Fibroblast of skin of left biceps (primary cell): ENCODE measurements at regions not wholly inside any gene's neighbourhood (a gene's known extent, or its start where the extent isn't known, plus 50 kb on each side); places are given as distances from the start of the nearest gene placed in this dataset.
"Not testable (repeated sequence)": the region's sequence is repeated elsewhere in the genome, so short reads cannot be mapped to it uniquely, and the experiment has no call there.

Experiments used
- DNase-seq, 2 experiments: peaks; one replicate each; pipeline ENCODE4 v3.0.0-alpha.2; 2013; ENCODE audit warnings: low read depth in 2 of 2

- DNase-seq = no peak
These were observed 147.8 kb upstream of the SLC24A2 start for GRCh38 chr9:19936598-19936997.

- DNase-seq = no peak
These were observed 146.6 kb upstream of the SLC24A2 start for GRCh38 chr9:19935422-19935821.

- DNase-seq = peak in 1 of 2 experiments; percentile 4
These were observed 145.5 kb upstream of the SLC24A2 start for GRCh38 chr9:19934301-19934871.

GRCh38 chr9:19931098-19931890 lies 142.5 kb upstream of the SLC24A2 start:
- no peak for DNase-seq

GRCh38 chr9:19927560-19927959 lies 138.7 kb upstream of the SLC24A2 start:
- DNase-seq = no peak

GRCh38 chr9:19926774-19927173 lies 137.9 kb upstream of the SLC24A2 start:
- DNase-seq = no peak

- peak; percentile 31 to 33 for DNase-seq
These were observed 137.1 kb upstream of the SLC24A2 start for GRCh38 chr9:19925674-19926503.

- DNase-seq = no peak
These were observed 135.2 kb upstream of the SLC24A2 start for GRCh38 chr9:19924080-19924479.

- peak; percentile 31 to 32 for DNase-seq
These were observed 133.8 kb upstream of the SLC24A2 start for GRCh38 chr9:19922476-19923118.

- no peak for DNase-seq
These were observed 131.6 kb upstream of the SLC24A2 start for GRCh38 chr9:19920401-19920800.

- no peak for DNase-seq
These were observed 129.8 kb upstream of the SLC24A2 start for GRCh38 chr9:19918630-19919029.

GRCh38 chr9:19914044-19914443 lies 125.2 kb upstream of the SLC24A2 start:
- no peak for DNase-seq

- no peak for DNase-seq
These were observed 124.3 kb upstream of the SLC24A2 start for GRCh38 chr9:19913151-19913550.

- no peak for DNase-seq
These were observed 114.2 kb upstream of the SLC24A2 start for GRCh38 chr9:19903076-19903475.

GRCh38 chr9:19901586-19901985 lies 112.7 kb upstream of the SLC24A2 start:
- no peak for DNase-seq

GRCh38 chr9:19896161-19896560 lies 107.3 kb upstream of the SLC24A2 start:
- no peak for DNase-seq

GRCh38 chr9:19895578-19895977 lies 106.7 kb upstream of the SLC24A2 start:
- DNase-seq = not testable (repeated sequence)

- DNase-seq = no peak
These were observed 106.2 kb upstream of the SLC24A2 start for GRCh38 chr9:19895006-19895405.

GRCh38 chr9:19885608-19886007 lies 96.8 kb upstream of the SLC24A2 start:
- DNase-seq = no peak

- DNase-seq = no peak
These were observed 90.2 kb upstream of the SLC24A2 start for GRCh38 chr9:19879062-19879461.

GRCh38 chr9:19876569-19877316 lies 87.9 kb upstream of the SLC24A2 start:
- peak; percentile 19 to 25 for DNase-seq
